ENCODE measurements at regions not wholly inside any gene's neighbourhood (a gene's known extent, or its start where the extent isn't known, plus 50 kb on each side); places are given as distances from the start of the nearest gene placed in this dataset.

GRCh38 chr7:17020250-17020649, 138.5 kb upstream of the AGR3 start:
- no peak overlapping the region for H3K4me3 Mint-ChIP-seq (ENCODE audit: unreplicated experiment)
- BruUV-seq (replicated peaks), result no TSS peak
- no peaks in the 10 kb centered on the region for H3K27me3 Mint-ChIP-seq (ENCODE audit: insufficient read depth, unreplicated experiment)
- no peaks in the 10 kb centered on the region for H3K36me3 Mint-ChIP-seq (ENCODE audit: insufficient read depth, unreplicated experiment)
- CTCF ChIA-PET, result interaction anchor here (0.5 to 2.0 kb wide), 3 partner anchors 12 to 326 kb away, joined by 3 to 8 read pairs (median 3); partner anchors contain the start of gene AHR
- TF ChIP-seq CTCF (IDR thresholded peaks at IDR 0.05; ENCODE audit: unreplicated experiment), result no peak
- H3K4me1 Mint-ChIP-seq (ENCODE audit: insufficient read depth, unreplicated experiment), result peaks cover 7% of the 10 kb centered on the region
- DNase-seq (ENCODE audit: unreplicated experiment), result no peak
- no peak overlapping the region for H3K27ac Mint-ChIP-seq (ENCODE audit: low read depth, unreplicated experiment)
- POLR2A ChIA-PET, result interaction anchor here (0.6 to 1.4 kb wide), 7 partner anchors 10 to 670 kb away, joined by 3 to 6 read pairs (median 3); no protein-coding TSS in a partner anchor
- H3K9me3 Mint-ChIP-seq (ENCODE audit: unreplicated experiment), result no peaks in the 10 kb centered on the region
- intact Hi-C loops (cut with micrococcal nuclease), result no loop called here

- Mint-ChIP-seq H3K4me3 (ENCODE audit: unreplicated experiment) (no peak overlapping the region), H3K27ac (ENCODE audit: low read depth, unreplicated experiment) (peak overlapping the region; percentile 39), H3K36me3 (ENCODE audit: insufficient read depth, unreplicated experiment) (no peaks in the 10 kb centered on the region), H3K9me3 (ENCODE audit: unreplicated experiment) (no peaks in the 10 kb centered on the region), H3K4me1 (ENCODE audit: insufficient read depth, unreplicated experiment) (peaks cover 7% of the 10 kb centered on the region), H3K27me3 (ENCODE audit: insufficient read depth, unreplicated experiment) (no peaks in the 10 kb centered on the region)
- peak; percentile 76 for DNase-seq (ENCODE audit: unreplicated experiment)
- BruUV-seq (replicated peaks), result no TSS peak
- intact Hi-C loops (cut with micrococcal nuclease), result no loop called here
- no peak for TF ChIP-seq CTCF (IDR thresholded peaks at IDR 0.05; ENCODE audit: unreplicated experiment)
- CTCF ChIA-PET, result interaction anchor here (2.0 kb wide), 1 partner anchor 13 kb away, joined by 8 read pairs; no protein-coding TSS in a partner anchor
- POLR2A ChIA-PET, result interaction anchor here (0.5 to 1.1 kb wide), 5 partner anchors 13 to 281 kb away, joined by 3 to 5 read pairs (median 3); no protein-coding TSS in a partner anchor
Measured at GRCh38 chr7:17021205-17021604, 139.4 kb upstream of the AGR3 start.

GRCh38 chr7:17022920-17023319, 141.1 kb upstream of the AGR3 start:
- Mint-ChIP-seq H3K27me3 (ENCODE audit: insufficient read depth, unreplicated experiment) (no peaks in the 10 kb centered on the region), H3K27ac (ENCODE audit: low read depth, unreplicated experiment) (no peak overlapping the region), H3K4me3 (ENCODE audit: unreplicated experiment) (no peak overlapping the region), H3K4me1 (ENCODE audit: insufficient read depth, unreplicated experiment) (peaks cover 17% of the 10 kb centered on the region), H3K9me3 (ENCODE audit: unreplicated experiment) (no peaks in the 10 kb centered on the region), H3K36me3 (ENCODE audit: insufficient read depth, unreplicated experiment) (no peaks in the 10 kb centered on the region)
- CTCF ChIA-PET, result interaction anchor here (1.5 kb wide), 1 partner anchor 14 kb away, joined by 9 read pairs; no protein-coding TSS in a partner anchor
- BruUV-seq (replicated peaks), result no TSS peak
- TF ChIP-seq CTCF (IDR thresholded peaks at IDR 0.05; ENCODE audit: unreplicated experiment), result no peak
- intact Hi-C loops (cut with micrococcal nuclease), result no loop called here
- POLR2A ChIA-PET, result interaction anchor here (0.6 to 1.4 kb wide), 3 partner anchors 15 to 81 kb away, joined by 3 read pairs; no protein-coding TSS in a partner anchor
- no peak for DNase-seq (ENCODE audit: unreplicated experiment)

GRCh38 chr7:17026269-17026668, 144.5 kb upstream of the AGR3 start:
- Mint-ChIP-seq H3K4me3 (ENCODE audit: unreplicated experiment) (no peak overlapping the region), H3K27me3 (ENCODE audit: insufficient read depth, unreplicated experiment) (no peaks in the 10 kb centered on the region), H3K9me3 (ENCODE audit: unreplicated experiment) (no peaks in the 10 kb centered on the region), H3K4me1 (ENCODE audit: insufficient read depth, unreplicated experiment) (peaks cover 19% of the 10 kb centered on the region), H3K27ac (ENCODE audit: low read depth, unreplicated experiment) (no peak overlapping the region), H3K36me3 (ENCODE audit: insufficient read depth, unreplicated experiment) (no peaks in the 10 kb centered on the region)
- intact Hi-C loops (cut with micrococcal nuclease), result no loop called here
- no peak for DNase-seq (ENCODE audit: unreplicated experiment)
- no peak for TF ChIP-seq CTCF (IDR thresholded peaks at IDR 0.05; ENCODE audit: unreplicated experiment)
- POLR2A ChIA-PET, result no interaction called here
- CTCF ChIA-PET, result no interaction called here
- BruUV-seq (replicated peaks), result no TSS peak
